GM18499 (cell line): ENCODE measurements at regions not wholly inside any gene's neighbourhood (a gene's known extent, or its start where the extent isn't known, plus 50 kb on each side); places are given as distances from the start of the nearest gene placed in this dataset.
"Not testable (repeated sequence)": the region's sequence is repeated elsewhere in the genome, so short reads cannot be mapped to it uniquely, and the experiment has no call there.

ENCODE experiments used
- ATAC-seq: cut with Tn5 transposase; IDR thresholded peaks from one replicate; pipeline ENCODE4 v1.9.1; 2021; ENCODE audit warnings: moderate number of reproducible peaks; ENCODE audit not compliant: insufficient read depth, unreplicated experiment

- not testable (repeated sequence) for ATAC-seq
These were observed 219.5 kb upstream of the NOTCH2NLA start for GRCh38 chr1:146448212-146448876.

DNA sequence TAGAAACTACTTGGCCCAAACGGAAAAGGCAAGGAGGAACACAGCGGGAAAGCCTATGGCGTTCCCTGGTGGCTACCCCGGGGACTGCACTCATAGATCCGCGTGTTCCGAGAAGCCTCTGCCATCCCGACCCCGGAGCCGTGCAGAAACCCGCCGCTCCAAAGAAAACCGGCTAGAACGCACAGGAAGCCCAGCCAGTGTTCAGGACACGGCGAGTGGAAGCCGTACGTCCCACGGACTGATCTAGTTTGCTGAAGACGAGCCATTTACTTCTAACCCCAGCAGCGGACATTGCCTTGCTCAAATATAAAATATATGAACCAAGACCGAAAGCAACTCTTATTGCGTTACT is 215.0 kb upstream of the NOTCH2NLA start:
- ATAC-seq, result not testable (repeated sequence)

DNA sequence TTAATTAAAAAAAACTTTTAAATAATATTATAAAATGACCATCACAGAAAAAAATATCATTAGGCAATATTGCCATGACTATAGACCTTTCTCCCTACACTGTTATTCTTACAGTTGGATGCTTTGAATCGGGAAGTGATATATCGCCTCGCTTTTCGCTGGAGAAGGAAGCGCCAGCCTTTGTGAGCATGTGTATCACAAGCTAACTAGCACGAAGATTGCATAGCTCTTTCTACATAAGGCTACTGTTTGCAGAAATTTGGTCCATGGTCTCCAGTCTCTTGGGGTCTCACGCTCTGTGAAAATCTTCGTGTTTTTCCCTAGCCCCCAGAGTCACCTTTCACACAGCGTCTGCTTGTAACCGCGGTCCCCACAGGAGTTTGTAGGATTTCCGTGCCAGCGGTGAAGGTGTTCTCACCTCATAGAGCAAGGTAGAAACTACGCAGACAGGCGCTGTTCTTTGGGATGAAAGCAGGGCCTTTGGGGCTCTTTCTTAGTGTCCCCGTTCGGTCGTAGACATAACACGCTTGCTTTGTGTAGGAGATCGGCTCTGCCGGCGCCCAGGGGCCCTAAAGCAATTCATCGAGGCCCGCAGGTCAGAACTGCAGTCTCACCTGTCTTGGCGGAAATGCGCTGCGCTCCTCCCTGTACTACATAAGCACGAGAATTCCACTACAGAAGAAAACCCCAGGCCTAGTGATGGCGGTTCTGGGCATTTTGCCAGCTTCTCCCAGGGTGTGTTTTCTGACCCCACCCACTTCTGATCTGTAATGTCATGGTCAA is 214.5 kb upstream of the NOTCH2NLA start:
- ATAC-seq, result not testable (repeated sequence)

DNA sequence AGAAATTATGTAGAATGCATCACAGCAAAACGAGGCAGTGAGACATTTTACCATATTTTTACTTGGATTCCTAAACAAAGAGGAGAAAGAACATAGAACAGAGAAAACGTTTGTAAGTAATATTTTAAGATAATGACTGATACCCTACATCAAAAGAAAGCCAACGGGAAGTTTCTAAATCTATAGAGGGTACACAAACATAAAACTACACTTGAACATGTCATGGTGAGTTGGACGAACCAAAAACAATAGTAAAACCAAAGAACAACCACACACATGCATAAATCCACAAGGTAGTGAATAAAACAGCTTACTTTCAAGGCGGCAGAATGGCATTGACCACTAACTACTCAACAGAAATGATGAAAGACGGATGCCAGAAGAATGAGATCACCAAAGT is 209.7 kb upstream of the NOTCH2NLA start:
- ATAC-seq, result not testable (repeated sequence)

- ATAC-seq, result not testable (repeated sequence)
These were observed 187.8 kb upstream of the NOTCH2NLA start for GRCh38 chr1:146416642-146417041.

- ATAC-seq, result not testable (repeated sequence)
These were observed 186.2 kb upstream of the NOTCH2NLA start for GRCh38 chr1:146415017-146415416.

GRCh38 chr1:146413911-146414310 is 185.1 kb upstream of the NOTCH2NLA start:
- not testable (repeated sequence) for ATAC-seq

- ATAC-seq, result not testable (repeated sequence)
These were observed 183.1 kb upstream of the NOTCH2NLA start for GRCh38 chr1:146411923-146412322.

GRCh38 chr1:146409817-146410441 is 181.1 kb upstream of the NOTCH2NLA start:
- ATAC-seq, result peak; percentile 83

DNA sequence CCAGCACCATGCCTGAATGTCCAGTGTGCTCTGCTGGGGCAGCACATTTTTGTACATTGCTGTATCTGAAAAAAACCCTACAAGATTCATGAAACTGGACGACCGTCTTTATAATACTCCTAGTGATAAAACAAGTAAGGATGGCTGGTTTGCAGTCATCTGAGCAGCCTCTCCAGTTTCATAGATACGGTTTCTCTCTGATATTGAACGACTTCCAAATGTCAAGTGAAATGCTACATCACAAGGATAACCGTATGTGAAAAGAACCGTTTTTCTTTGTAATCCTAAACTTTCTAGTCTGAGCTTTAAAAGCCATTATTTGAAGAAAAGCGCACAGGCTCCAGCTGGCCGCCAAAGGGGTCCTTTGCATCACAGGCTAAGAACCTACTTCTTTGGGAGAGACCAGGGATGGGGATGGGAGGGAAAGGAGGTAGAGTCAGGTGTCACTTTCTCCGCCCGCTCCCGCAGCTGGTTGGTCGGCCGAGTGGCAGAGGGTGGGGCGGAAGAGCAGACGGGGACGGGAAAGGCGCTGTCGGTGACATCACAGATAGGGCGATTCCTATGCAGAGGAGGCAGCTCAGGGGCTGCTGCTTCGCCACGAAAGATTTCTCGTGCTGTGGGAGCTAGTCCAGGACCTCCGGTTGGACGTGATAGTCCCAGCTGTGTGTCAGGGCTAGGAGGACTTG is 180.4 kb upstream of the NOTCH2NLA start:
- ATAC-seq, result peak; percentile 29

DNA sequence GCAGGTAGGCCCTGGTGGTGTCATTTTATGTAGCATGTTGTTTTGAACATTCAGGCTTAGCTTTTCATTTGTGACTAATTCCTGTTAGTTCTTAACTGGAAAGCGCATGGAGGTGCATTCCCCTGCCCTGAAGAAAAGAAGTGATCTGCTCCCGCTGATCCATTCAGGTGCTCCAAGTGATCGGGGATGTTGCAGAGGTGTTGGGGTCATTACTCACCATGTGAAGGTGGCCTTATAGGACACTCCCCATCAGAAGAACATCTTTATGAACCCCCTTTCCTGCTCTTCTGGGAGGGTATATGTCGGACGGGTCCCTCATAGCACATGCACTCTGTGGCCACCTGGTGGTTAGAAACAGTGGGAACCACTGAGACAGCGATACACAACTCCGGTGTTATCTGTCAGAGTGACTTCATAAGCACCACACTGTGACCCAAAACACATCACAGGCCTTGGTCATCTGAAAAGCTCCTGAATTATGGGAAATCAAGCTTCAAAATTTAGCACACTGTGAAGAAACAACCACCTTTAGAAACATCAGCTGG is 172.5 kb upstream of the NOTCH2NLA start:
- not testable (repeated sequence) for ATAC-seq

DNA sequence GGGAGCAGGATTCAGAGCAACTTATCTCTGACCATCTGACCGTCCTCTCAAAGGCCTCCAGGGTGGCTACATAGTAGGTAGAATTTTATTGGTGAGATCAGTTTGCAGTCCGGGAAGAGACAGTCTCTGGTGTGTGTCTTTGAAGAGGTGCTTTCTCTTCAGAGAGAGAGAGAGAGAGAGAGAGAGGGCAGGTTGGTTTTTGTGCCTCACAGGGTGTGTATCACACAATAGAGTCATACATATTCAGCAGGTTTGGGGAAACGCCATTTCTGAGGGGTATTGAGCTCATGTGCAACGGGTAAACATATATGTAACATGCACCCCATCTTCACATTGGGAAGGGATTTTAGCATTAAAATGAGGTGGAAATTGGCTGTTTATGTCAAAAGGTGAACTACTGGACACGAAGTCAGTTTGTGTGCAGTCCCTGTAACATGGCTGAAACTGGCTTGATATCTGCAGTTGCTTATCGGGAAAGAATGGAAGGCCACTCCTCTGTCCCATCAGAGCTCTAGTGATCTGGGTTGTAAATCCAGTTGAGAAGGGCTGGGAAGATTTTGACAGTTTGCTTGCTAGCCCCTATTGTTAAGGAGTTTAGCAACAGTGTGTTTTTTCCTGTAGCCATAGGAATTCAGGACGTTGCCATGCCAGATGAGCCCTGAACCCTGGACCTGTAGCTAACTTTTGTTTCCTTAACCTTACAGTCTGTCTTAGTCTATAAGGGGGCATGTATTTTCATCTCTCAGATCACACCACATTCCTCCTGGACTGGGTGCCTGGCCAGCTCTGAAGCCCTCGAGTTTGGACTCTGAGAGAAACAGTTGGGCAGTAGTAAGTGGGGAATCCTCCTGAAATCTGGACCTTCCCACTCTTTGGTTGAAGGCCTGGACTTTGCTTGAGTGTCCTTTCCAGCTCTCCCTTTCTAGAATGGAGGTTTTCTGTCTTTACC is 171.6 kb upstream of the NOTCH2NLA start:
- not testable (repeated sequence) for ATAC-seq

DNA sequence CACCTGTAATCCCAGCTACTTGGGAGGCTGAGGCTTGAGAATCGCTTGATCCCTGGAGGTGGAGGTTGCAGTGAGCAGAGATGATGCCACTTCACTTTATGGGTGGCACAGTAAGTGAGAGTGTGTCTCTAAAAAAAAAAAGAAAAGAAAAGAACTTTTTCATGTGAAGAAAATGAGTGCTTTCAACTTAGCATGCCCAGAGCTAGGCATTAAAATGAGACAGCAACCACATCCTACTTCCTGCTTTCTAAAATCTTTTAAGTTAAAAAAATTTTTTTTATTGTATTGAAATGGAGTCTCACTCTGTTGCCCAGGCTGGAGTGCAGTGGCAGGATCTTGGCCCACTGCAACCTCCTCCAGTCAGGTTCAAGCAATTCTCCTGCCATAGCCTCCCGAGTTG is 170.4 kb upstream of the NOTCH2NLA start:
- ATAC-seq, result not testable (repeated sequence)

- not testable (repeated sequence) for ATAC-seq
These were observed 168.0 kb upstream of the NOTCH2NLA start for GRCh38 chr1:146396801-146397200.

- ATAC-seq, result not testable (repeated sequence)
These were observed 167.4 kb upstream of the NOTCH2NLA start for GRCh38 chr1:146396242-146396641.

- ATAC-seq, result not testable (repeated sequence)
These were observed 165.0 kb upstream of the NOTCH2NLA start for GRCh38 chr1:146393796-146394195.

GRCh38 chr1:146393154-146393553 is 164.3 kb upstream of the NOTCH2NLA start:
- ATAC-seq, result not testable (repeated sequence)

DNA sequence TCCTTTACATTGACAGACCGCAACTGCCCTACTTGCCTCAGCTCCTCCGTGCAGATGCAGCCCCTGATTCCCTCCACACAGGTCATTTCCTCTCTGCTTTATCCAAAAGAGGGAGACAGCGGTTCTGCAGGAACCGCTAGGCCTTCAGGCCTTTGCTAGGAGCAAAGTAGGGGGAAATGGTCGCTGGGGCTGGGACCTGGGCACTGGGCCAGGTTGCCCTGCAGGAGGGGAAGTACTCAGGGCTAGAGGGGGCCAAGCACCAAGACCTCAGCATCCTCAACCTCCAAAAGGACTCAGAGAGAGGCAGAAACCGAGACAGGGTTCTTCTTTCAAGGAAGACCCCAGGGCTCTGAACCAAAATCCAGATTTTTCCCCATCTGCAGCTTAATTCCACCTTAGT is 160.4 kb upstream of the NOTCH2NLA start:
- not testable (repeated sequence) for ATAC-seq

GRCh38 chr1:146387750-146388469 is 159.1 kb upstream of the NOTCH2NLA start:
- ATAC-seq, result not testable (repeated sequence)
